GM13976 (cell line): ENCODE measurements at regions not wholly inside any gene's neighbourhood (a gene's known extent, or its start where the extent isn't known, plus 50 kb on each side); places are given as distances from the start of the nearest gene placed in this dataset.

ENCODE experiments used
- DNase-seq: peaks from one replicate; pipeline ENCODE4 v3.0.0; 2012; ENCODE audit warnings: low spot score
- in situ Hi-C: fragments of 300-500 bp; cut with MboI; formaldehyde crosslinking; loops from one replicate; pipeline ENCODE4 v1.12.0; 2022; ENCODE audit warnings: low sequenced_read_pairs, mixed read lengths, inconsistent platforms; ENCODE audit not compliant: unreplicated experiment
- TF ChIP-seq, protein P1 (sequence below): IDR thresholded peaks from 2 replicates; pipeline ENCODE4 v1.5.1; 2012; ENCODE audit warnings: borderline replicate concordance, mild to moderate bottlenecking; ENCODE audit not compliant: insufficient read depth; ENCODE audit errors: extremely low read depth, missing control alignments, control extremely low read depth

DNA sequence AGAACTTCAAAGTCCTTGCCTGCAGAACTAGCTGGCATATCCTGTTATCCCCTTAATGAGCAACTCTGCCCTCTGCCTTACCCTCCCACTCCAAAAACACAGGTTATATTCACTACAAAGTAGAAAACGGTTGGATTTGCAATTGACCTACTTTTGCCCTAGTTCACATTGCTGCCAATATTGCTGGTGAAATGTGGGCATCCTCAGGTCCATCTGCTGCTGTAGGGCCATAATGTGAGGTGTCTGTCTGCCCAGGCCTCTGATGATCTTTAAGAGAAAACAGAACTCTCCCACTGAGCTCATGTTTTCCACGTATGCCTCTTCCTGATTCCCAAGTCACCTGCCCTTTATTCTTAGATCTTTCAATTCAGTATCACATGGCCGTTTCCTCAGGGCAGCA, 294.0 kb upstream of the CDH20 start:
- TF ChIP-seq, protein P1, sequence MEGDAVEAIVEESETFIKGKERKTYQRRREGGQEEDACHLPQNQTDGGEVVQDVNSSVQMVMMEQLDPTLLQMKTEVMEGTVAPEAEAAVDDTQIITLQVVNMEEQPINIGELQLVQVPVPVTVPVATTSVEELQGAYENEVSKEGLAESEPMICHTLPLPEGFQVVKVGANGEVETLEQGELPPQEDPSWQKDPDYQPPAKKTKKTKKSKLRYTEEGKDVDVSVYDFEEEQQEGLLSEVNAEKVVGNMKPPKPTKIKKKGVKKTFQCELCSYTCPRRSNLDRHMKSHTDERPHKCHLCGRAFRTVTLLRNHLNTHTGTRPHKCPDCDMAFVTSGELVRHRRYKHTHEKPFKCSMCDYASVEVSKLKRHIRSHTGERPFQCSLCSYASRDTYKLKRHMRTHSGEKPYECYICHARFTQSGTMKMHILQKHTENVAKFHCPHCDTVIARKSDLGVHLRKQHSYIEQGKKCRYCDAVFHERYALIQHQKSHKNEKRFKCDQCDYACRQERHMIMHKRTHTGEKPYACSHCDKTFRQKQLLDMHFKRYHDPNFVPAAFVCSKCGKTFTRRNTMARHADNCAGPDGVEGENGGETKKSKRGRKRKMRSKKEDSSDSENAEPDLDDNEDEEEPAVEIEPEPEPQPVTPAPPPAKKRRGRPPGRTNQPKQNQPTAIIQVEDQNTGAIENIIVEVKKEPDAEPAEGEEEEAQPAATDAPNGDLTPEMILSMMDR: no peak
- in situ Hi-C loops: no loop called here
- no peak for DNase-seq

DNA sequence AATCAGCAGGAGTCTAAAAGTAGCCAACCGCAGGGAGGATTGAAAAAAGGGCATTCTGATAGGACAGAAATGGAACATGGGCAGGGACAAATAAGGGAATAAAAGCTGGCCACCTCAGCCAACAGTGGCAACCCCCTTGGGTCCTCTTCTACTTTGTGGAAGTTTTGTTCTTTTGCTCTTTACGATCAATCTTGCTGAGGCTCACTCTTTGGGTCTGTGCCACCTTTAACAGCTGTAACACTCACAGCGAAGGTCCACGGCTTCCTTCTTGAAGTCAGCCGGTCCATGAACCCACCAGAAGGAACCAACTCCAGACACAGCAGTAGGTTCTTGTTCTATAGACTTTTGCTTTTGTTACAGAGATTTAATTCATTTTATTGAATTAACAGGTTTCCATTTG, 285.4 kb upstream of the CDH20 start:
- TF ChIP-seq, protein P1: no peak
- no peak for DNase-seq
- in situ Hi-C loops: no loop called here

DNA sequence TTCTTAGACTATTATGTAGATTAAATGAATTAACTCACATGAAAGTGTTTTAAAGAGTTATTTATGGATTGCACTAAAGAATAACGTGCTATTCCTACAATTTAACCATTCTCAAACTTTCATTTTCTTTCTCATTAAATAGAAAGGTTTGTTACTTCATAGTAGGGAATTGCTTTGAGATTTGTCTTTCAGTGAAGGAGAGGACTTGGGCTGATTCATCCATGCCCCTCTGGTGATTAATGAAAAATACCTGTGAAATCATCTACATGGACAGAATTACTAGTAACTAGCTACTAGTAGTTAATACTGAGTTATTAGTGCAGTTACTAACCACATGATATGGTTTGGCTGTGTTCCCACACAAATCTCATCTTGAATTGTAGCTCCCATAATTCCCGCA, 275.8 kb upstream of the CDH20 start:
- in situ Hi-C loops: no loop called here
- no peak for DNase-seq
- TF ChIP-seq, protein P1: no peak

DNA sequence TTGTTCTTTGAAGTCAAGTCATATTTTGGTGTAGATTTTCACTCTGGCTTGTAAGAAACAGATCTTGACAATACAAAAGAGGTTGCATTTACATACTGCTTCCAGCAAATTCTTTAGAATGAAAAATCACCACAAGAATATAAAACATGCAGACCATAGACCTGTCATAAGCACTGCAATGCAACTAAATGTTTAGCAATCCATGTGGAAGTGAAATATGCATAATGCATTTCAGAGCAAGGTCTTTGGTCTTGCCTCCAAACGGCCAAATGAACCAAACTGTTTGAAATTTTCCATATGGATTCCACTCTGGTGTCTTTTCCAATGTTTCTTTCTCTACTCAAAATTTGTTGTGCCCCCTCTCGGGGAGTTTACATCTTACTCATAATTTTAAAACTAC, 271.0 kb upstream of the CDH20 start:
- TF ChIP-seq, protein P1: no peak
- in situ Hi-C loops: no loop called here
- no peak for DNase-seq

DNA sequence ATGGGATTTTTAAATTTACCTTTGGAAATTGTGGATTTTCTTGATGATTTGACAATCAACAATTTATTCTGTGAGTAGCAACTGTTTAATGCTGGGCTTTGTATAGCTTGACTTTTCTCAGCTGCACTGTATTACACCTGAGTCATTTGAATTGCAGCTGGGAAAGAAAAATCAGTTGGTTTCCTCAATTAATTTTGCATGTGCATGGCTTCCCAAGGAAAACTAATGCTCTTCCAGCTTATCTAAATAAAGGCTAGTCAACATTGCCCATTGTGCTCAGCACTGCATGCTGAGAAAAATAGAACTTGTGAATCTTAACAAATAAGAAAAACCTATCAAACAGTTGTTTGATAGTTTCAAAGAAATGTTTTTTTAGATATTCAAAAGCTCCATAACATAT, 268.3 kb upstream of the CDH20 start:
- DNase-seq: no peak
- in situ Hi-C loops: no loop called here
- TF ChIP-seq, protein P1: no peak

DNA sequence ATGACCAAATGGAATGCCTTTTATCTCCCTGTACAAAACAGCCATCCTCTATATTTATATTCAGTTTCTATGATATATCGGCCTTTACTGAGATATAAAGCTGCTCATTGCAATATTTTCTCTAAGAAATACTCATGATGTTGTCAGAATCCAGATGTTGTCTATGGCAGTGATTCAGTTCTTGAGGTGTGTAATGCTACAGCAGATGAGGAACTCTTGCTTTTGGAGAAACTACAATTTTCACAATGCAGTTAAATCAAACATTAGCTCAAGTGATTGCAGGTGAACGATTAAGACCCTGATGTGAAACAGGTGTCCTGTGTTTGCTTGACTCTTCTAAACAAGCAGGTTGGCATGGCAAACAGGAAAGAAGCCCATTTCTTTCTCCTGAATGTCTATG, 256.2 kb upstream of the CDH20 start:
- TF ChIP-seq, protein P1: no peak
- in situ Hi-C loops: loop anchor here (25.0 kb wide), 1 partner anchor 410 kb away; no protein-coding TSS in a partner anchor
- no peak for DNase-seq

DNA sequence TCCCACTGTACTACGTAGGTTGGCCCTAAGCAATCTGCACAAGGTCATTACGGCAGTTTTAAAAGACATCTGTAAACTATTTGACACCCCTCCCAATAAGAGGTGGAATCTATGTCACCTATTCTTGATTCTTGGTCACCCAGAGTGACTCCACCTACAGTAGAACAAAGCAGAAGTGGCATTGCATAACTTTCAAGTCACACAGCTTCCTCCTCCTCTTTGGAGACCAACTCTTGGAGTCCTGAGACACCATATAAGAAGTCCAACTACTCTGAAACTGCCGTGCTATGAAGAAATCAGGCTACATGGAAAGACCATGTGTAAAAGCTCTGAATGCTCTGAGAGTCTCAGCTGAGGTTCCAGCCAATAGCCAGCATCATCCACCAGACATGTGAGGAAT, 253.5 kb upstream of the CDH20 start:
- DNase-seq: no peak
- in situ Hi-C loops: loop anchor here (25.0 kb wide), 1 partner anchor 408 kb away; no protein-coding TSS in a partner anchor
- TF ChIP-seq, protein P1: no peak
